Neuronal stem cell (in vitro differentiated cells): ENCODE measurements at regions not wholly inside any gene's neighbourhood (a gene's known extent, or its start where the extent isn't known, plus 50 kb on each side); places are given as distances from the start of the nearest gene placed in this dataset.
"Not testable (repeated sequence)": the region's sequence is repeated elsewhere in the genome, so short reads cannot be mapped to it uniquely, and the experiment has no call there.

Source experiments
- DNase-seq: peaks from one replicate; pipeline ENCODE4 v3.0.0-alpha.2; 2013; ENCODE audit warnings: low spot score
- H2AFZ ChIP-seq: one replicate; pipeline ENCODE4 v1.6.1; 2013; ENCODE audit warnings: mild to moderate bottlenecking, low read length, inconsistent platforms
- H2AK5ac ChIP-seq: 2 replicates; pipeline ENCODE4 v1.6.1; 2013; ENCODE audit warnings: low read depth, mild to moderate bottlenecking, inconsistent platforms, low read length, moderate library complexity, mixed read lengths
- H2BK120ac ChIP-seq: 2 replicates; pipeline ENCODE4 v1.6.1; 2013; ENCODE audit warnings: low read depth, mild to moderate bottlenecking, inconsistent platforms, low read length, moderate library complexity, mixed read lengths
- H2BK12ac ChIP-seq: one replicate; pipeline ENCODE4 v1.6.1; 2013; ENCODE audit warnings: low read length, inconsistent platforms
- H2BK15ac ChIP-seq: 2 replicates; pipeline ENCODE4 v1.6.1; 2013; ENCODE audit warnings: mild to moderate bottlenecking, low read length, inconsistent platforms, mixed read lengths
- H2BK5ac ChIP-seq: one replicate; pipeline ENCODE4 v1.6.1; 2013; ENCODE audit warnings: inconsistent platforms, mild to moderate bottlenecking, low read length, moderate library complexity
- H3K14ac ChIP-seq: one replicate; pipeline ENCODE4 v1.6.1; 2013; ENCODE audit warnings: low read length, inconsistent platforms
- H3K18ac ChIP-seq: 2 replicates; pipeline ENCODE4 v1.6.1; 2013; ENCODE audit warnings: low read length, inconsistent platforms
- H3K23ac ChIP-seq: 2 replicates; pipeline ENCODE4 v1.6.1; 2013; ENCODE audit warnings: low read depth, mild to moderate bottlenecking, mixed read lengths, low read length, inconsistent platforms; ENCODE audit not compliant: poor library complexity
- H3K27ac ChIP-seq: replicated peaks from 3 replicates; pipeline ENCODE4 v1.5.1; 2013; ENCODE audit warnings: low read length, inconsistent platforms
- H3K27me3 ChIP-seq, 3 experiments: 2 replicates each; pipeline ENCODE4 v1.6.1; 2013; ENCODE audit warnings: low read length in 3 of 3, mild to moderate bottlenecking in 2 of 3, inconsistent platforms in 1 of 3, low read depth in 1 of 3, mixed read lengths in 1 of 3, moderate library complexity in 1 of 3; ENCODE audit not compliant: control insufficient read depth in 3 of 3, insufficient read depth in 3 of 3
- H3K36me3 ChIP-seq, 2 donors: replicated peaks in 1 of 2; 2 replicates each; pipeline ENCODE4 v1.6.1; 2013; ENCODE audit warnings: low read length in 2 of 2; ENCODE audit not compliant: control insufficient read depth in 2 of 2, insufficient read depth in 2 of 2
- H3K4ac ChIP-seq: 2 replicates; pipeline ENCODE4 v1.6.1; 2013; ENCODE audit warnings: inconsistent platforms, mild to moderate bottlenecking, low read length, moderate library complexity
- H3K4me1 ChIP-seq, 2 donors: 1 replicate in 1 of 2; 2 replicates in 1 of 2; pipeline ENCODE4 v1.6.1; 2013; ENCODE audit warnings: low read length in 2 of 2, low read depth in 1 of 2; ENCODE audit not compliant: control insufficient read depth in 2 of 2, insufficient read depth in 1 of 2
- H3K4me2 ChIP-seq: one replicate; pipeline ENCODE4 v1.6.1; 2013; ENCODE audit warnings: mild to moderate bottlenecking, low read length, inconsistent platforms; ENCODE audit not compliant: insufficient read depth, poor library complexity, severe bottlenecking
- H3K4me3 ChIP-seq, 2 donors: 2 replicates each; pipeline ENCODE4 v1.5.1; 2013; ENCODE audit warnings: low read length in 2 of 2, mild to moderate bottlenecking in 2 of 2, inconsistent platforms in 1 of 2, moderate library complexity in 1 of 2
- H3K79me1 ChIP-seq: one replicate; pipeline ENCODE4 v1.6.1; 2013; ENCODE audit warnings: low read depth, mild to moderate bottlenecking, inconsistent platforms, low read length, moderate library complexity
- H3K9ac ChIP-seq: one replicate; pipeline ENCODE4 v1.6.1; 2013; ENCODE audit warnings: mild to moderate bottlenecking, low read depth, low read length, inconsistent platforms; ENCODE audit not compliant: poor library complexity
- H3K9me3 ChIP-seq, 2 donors: replicated peaks in 1 of 2; 2 replicates each; pipeline versions ENCODE3 to v1.6.1; 2013; ENCODE audit warnings: low read length in 2 of 2, mild to moderate bottlenecking in 2 of 2, inconsistent platforms in 1 of 2, low read depth in 1 of 2, mixed read lengths in 1 of 2, moderate library complexity in 1 of 2; ENCODE audit not compliant: control insufficient read depth in 2 of 2, insufficient read depth in 1 of 2
- H4K8ac ChIP-seq: one replicate; pipeline ENCODE4 v1.6.1; 2013; ENCODE audit warnings: low read depth, mild to moderate bottlenecking, inconsistent platforms, low read length, moderate library complexity
- H4K91ac ChIP-seq: one replicate; pipeline ENCODE4 v1.6.1; 2013; ENCODE audit warnings: low read length, low read depth, mild to moderate bottlenecking, inconsistent platforms; ENCODE audit not compliant: poor library complexity
- WGBS, 2 donors: extraction: QIAGEN DNeasy Blood & Tissue Kit; methylation state at CpG; one replicate each; pipeline ENCODE4 v1.1.7; 2013; ENCODE audit warnings: missing lambda C conversion rate in 2 of 2, mixed read lengths in 1 of 2; ENCODE audit not compliant: insufficient read length in 2 of 2, insufficient replicate concordance in 1 of 2; ENCODE audit errors: extremely low coverage in 2 of 2; 5-methylcytosine and 5-hydroxymethylcytosine counted together

DNA sequence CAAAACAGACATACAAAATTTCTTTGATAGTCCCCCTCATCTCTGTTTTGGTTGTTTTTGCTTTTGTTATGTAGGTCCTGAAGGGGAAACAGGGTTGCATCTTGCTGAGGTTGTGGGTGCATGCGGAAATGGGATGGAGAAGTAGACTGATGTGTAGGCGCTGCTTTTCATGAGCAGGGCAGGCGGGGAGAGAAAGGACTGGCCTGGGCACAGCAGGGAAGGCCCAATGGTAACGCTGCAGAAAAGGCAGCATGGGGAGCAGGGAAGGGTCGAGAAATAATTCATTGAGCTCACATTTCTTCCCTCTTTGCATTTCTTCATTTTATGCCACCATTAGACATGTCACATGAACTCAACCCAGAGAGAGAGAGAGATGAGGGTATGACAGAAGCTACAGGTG, 74.3 kb upstream of the CCN2 start:
- Histone ChIP-seq H2AK5ac (no peak overlapping the region), H4K91ac (no peak overlapping the region), H3K36me3 (no peaks in the 10 kb centered on the region), H3K9me3 (no peaks in the 10 kb centered on the region), H4K8ac (no peak overlapping the region), H2BK15ac (no peak overlapping the region), H3K23ac (no peak overlapping the region), H3K4me3 (no peak overlapping the region), H3K4me1 (peaks cover 8 to 9% of the 10 kb centered on the region in 2 donors), H3K27ac (no peak overlapping the region), H3K79me1 (no peaks in the 10 kb centered on the region), H3K4me2 (no peak overlapping the region), H3K14ac (no peak overlapping the region), H3K27me3 (no peaks in the 10 kb centered on the region), H2BK5ac (no peak overlapping the region), H3K9ac (peak overlapping the region; percentile 7), H2BK12ac (no peak overlapping the region), H3K18ac (no peak overlapping the region), H2BK120ac (no peak overlapping the region), H3K4ac (no peak overlapping the region), H2AFZ (peak overlapping the region; percentile 33)
- DNase-seq = no peak
- WGBS, 2 donors = no CpG with 5 or more reads among the region's 5 CpGs

DNA sequence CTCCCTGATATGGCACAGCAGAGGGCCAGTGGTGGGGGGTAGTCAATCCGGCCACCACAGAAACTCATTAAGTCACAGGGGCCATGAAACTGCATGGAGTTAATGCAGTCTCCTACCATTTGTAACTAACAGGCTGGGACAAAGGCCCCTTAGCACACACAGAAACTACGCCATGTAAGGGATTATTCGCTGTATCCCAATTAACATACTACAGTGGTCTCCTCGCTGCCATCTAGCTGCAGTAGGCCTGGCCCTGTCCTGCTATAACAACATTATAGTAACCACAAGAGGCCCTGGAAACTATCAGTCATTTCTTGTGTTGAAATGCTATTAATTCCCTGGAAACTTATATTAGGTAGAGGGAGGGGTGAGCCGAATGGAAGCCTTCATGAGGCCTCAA, 72.3 kb upstream of the CCN2 start:
- H3K4me3 ChIP-seq = no peak overlapping the region
- H3K36me3 ChIP-seq = no peaks in the 10 kb centered on the region
- no peak overlapping the region for H4K8ac ChIP-seq
- H3K4me1 ChIP-seq = peaks cover 8 to 11% of the 10 kb centered on the region in 2 donors
- H2BK5ac ChIP-seq = no peak overlapping the region
- H3K27me3 ChIP-seq = no peaks in the 10 kb centered on the region
- no CpG with 5 or more reads among the region's 5 CpGs for WGBS, 2 donors
- no peak overlapping the region for H3K27ac ChIP-seq
- H3K14ac ChIP-seq = no peak overlapping the region
- no peak overlapping the region for H2BK120ac ChIP-seq
- no peak overlapping the region for H3K4me2 ChIP-seq
- H2BK15ac ChIP-seq = no peak overlapping the region
- no peak for DNase-seq
- H2AFZ ChIP-seq = peak overlapping the region; percentile 5
- H4K91ac ChIP-seq = no peak overlapping the region
- no peaks in the 10 kb centered on the region for H3K79me1 ChIP-seq
- H3K9me3 ChIP-seq = no peaks in the 10 kb centered on the region
- no peak overlapping the region for H3K9ac ChIP-seq
- H2BK12ac ChIP-seq = no peak overlapping the region
- H3K4ac ChIP-seq = no peak overlapping the region
- H3K23ac ChIP-seq = no peak overlapping the region
- H3K18ac ChIP-seq = no peak overlapping the region
- H2AK5ac ChIP-seq = no peak overlapping the region

DNA sequence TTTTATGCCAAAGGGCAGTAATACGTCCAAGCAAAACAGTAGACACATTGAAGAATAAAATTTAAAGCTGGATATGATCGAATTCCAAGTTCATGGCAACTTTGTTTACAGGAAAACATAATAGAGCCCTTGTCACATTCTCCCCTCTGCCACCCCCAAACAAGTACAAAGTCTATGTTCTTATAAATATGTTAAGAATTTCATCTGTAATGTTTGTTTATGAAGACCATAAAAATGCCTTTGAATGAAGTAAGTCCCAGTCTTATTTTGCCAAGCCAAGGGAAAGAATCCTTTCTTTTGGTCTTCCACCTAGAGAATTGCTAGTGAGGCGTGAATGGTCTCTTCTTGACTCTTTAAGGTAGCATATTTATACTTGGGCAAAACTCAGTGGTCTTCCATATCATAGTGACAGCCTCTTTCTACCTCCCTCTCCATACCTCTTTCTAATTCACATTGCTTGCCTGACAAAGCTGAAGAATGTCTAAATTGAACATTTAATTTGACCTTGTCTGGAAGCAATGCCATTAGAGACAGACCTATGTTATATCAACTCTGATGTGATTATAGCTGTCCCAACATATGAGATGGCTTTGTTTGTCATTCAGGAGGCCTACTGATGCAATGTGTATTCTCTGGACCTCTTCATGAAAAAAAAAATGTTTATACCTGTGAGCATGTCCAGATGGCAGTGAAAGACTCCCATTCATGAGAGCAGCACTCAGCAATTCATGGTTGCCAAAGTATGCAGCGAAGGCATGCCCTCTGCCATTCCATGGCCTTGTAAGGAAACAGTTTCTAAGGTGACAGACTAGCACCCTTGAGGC, 70.6 kb upstream of the CCN2 start:
- no CpG with 5 or more reads among the region's 4 CpGs for WGBS, 2 donors

DNA sequence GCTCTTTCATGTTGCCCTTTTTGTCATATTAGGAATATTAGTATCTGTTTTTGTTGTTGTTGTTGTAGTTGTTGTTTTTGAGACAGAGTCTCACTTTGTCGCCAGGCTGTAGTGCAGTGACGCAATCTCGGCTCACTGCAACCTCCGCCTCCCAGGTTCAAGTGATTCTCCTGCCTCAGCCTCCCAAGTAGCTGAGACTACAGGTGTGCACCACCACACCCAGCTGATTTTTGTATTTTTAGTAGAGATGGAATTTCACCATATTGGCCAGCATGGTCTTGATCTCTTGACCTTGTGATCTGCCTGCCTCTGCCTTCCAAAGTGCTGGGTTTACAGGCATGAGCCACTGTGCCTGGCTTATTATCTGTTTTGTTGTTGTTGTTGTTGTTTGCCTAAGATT, 69.7 kb upstream of the CCN2 start:
- not testable (repeated sequence) for DNase-seq, H3K9ac ChIP-seq, H3K79me1 ChIP-seq, H3K18ac ChIP-seq, H3K4me2 ChIP-seq, H3K27me3 ChIP-seq, H3K14ac ChIP-seq, H2BK15ac ChIP-seq, H2AFZ ChIP-seq, H3K4me3 ChIP-seq, H2BK12ac ChIP-seq, H4K91ac ChIP-seq, H4K8ac ChIP-seq, H2AK5ac ChIP-seq, H2BK120ac ChIP-seq, H3K23ac ChIP-seq, H3K36me3 ChIP-seq, H2BK5ac ChIP-seq, H3K4ac ChIP-seq, H3K27ac ChIP-seq, H3K9me3 ChIP-seq
- peaks cover 8 to 11% of the 10 kb centered on the region in 2 donors for H3K4me1 ChIP-seq
- WGBS, 2 donors = no CpG with 5 or more reads among the region's 4 CpGs

More for the DNA sequence above, 70.6 kb upstream of the CCN2 start:
- no peak overlapping the region for H2BK15ac ChIP-seq
- peaks cover 8 to 11% of the 10 kb centered on the region in 2 donors for H3K4me1 ChIP-seq
- H3K23ac ChIP-seq = no peak overlapping the region
- no peak for DNase-seq
- H3K18ac ChIP-seq = no peak overlapping the region
- no peaks in the 10 kb centered on the region for H3K79me1 ChIP-seq
- no peak overlapping the region for H3K14ac ChIP-seq
- H3K4ac ChIP-seq = no peak overlapping the region
- no peak overlapping the region for H3K27ac ChIP-seq
- no peak overlapping the region for H4K91ac ChIP-seq
- no peak overlapping the region for H4K8ac ChIP-seq
- H3K4me2 ChIP-seq = no peak overlapping the region
- H2AFZ ChIP-seq = no peak overlapping the region
- no peak overlapping the region for H3K9ac ChIP-seq
- no peak overlapping the region for H2BK12ac ChIP-seq
- H3K36me3 ChIP-seq = no peaks in the 10 kb centered on the region
- no peak overlapping the region for H2AK5ac ChIP-seq
- H3K27me3 ChIP-seq = no peaks in the 10 kb centered on the region
- H3K4me3 ChIP-seq = no peak overlapping the region
- H3K9me3 ChIP-seq = no peaks in the 10 kb centered on the region
- H2BK5ac ChIP-seq = no peak overlapping the region
- H2BK120ac ChIP-seq = no peak overlapping the region
